ENCODE measurements at regions not wholly inside any gene's neighbourhood (a gene's known extent, or its start where the extent isn't known, plus 50 kb on each side); places are given as distances from the start of the nearest gene placed in this dataset.
A peak's percentile ranks its signal among the peaks of the same experiment; 100 is the strongest.
"Not testable (repeated sequence)": the region's sequence is repeated elsewhere in the genome, so short reads cannot be mapped to it uniquely, and the experiment has no call there.

DNA sequence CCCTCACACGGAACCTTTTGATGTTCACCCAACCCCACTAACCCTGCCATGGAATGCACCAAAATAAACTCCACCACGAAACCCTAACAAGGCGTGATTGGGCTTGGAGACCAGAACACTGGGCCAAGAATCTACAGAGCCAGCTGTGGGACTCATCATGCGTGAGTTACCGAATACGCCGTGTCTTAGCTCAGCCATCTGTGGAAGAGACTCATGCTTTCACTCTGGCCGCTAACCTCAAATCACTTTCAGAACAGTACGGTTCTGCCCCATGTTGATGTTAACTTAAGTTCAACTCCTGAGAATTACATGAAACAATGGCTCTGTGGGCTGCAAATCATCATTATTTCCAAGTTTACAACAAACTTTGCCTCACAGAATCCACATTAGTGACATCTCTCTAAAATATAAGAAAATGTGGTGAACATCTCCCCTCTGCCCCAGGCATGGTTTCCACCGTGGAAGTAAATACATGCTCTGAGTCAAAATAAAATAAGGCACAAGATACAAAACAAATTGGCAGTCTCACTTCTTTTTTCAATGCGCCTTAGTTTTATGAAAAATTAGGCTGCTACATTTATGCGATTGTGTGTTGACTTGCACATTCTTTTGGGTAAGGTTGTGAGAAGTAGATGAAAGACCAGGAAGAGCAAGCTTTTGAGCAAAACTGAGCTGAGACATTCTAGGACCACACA, 308.9 kb upstream of the EXOC2 start:
- TF ChIP-seq Cebpa-rat (IDR thresholded peaks at IDR 0.05): no peak
- Histone ChIP-seq H3K27ac (no peak overlapping the region), H3K36me3 (no peaks in the 10 kb centered on the region), H3K4me1 (peaks cover 57% of the 10 kb centered on the region), H3K9me3 (peaks cover 26% of the 10 kb centered on the region), H3K4me2 (peak overlapping the region; percentile 78), H3K4me3 (no peak overlapping the region), H4K20me1 (no peaks in the 10 kb centered on the region), H3K27me3 (no peaks in the 10 kb centered on the region), H3K9ac (no peak overlapping the region)

GRCh38 chr6:999552-999951, 306.6 kb upstream of the EXOC2 start:
- H3K27me3 ChIP-seq: no peaks in the 10 kb centered on the region
- H3K4me2 ChIP-seq: peak overlapping the region; percentile 78
- peaks cover 15% of the 10 kb centered on the region for H3K9me3 ChIP-seq
- H3K4me3 ChIP-seq: no peak overlapping the region
- H3K9ac ChIP-seq: 0 out of 2 replicates have a peak overlapping the region, but pooled peaks have one; percentile 7
- no peak overlapping the region for H3K27ac ChIP-seq
- no peaks in the 10 kb centered on the region for H3K36me3 ChIP-seq
- no peak for TF ChIP-seq Cebpa-rat (IDR thresholded peaks at IDR 0.05)
- H4K20me1 ChIP-seq: no peaks in the 10 kb centered on the region
- peaks cover 65% of the 10 kb centered on the region for H3K4me1 ChIP-seq

DNA sequence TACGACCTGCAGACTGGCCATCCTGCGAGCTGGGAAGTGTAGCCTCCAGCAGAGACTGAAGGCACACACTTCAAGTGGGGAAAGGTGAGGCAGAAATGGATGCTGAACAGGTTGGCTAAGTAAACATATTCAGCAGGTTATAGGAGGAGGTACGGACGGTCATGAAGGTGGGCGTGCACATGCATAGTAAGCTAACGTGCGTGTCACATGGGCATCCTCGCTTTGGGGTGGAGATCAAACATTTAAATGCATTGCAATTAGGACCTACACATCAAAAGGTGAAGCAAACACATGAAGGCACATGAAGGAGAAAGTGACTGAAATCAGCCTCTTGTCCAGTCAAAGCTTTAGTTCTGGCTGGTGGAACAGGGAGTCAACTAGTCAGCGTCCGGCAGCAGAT, 305.6 kb upstream of the EXOC2 start:
- no peak for TF ChIP-seq Cebpa-rat (IDR thresholded peaks at IDR 0.05)

DNA sequence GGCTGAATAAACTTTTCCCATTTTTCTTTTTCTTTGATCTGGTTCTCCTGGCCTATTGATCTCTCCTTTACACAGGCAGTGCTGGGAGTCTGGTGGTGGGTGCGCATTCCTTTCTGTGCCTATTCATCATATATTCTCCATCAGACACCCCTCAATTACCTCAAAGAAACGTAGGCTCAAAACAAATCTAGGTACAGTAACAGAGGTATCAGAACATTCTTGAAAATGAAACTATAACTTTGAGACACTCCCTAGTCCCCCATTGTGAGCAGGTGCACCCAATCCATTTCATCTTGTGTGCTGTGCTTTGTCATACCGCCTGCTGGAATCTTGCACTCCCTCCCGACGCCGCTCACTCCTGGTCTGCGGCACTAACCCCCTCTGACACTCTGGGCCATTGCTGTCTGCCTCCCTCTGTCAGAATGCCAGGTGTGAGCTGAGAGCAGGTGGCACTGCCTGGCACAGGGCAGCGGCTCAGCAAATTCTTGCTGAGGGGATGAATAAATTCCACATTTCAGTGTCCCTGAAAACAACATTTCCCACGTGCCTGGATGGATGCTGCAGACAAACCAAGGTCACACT, 303.4 kb upstream of the EXOC2 start:
- no peak for TF ChIP-seq Cebpa-rat (IDR thresholded peaks at IDR 0.05)
- H3K27ac ChIP-seq: no peak overlapping the region
- H3K9ac ChIP-seq: no peak overlapping the region
- H4K20me1 ChIP-seq: no peaks in the 10 kb centered on the region
- peaks cover 52% of the 10 kb centered on the region for H3K4me1 ChIP-seq
- H3K27me3 ChIP-seq: no peaks in the 10 kb centered on the region
- peaks cover 7% of the 10 kb centered on the region; the same call in 1 of the 2 replicates for H3K9me3 ChIP-seq
- no peaks in the 10 kb centered on the region for H3K36me3 ChIP-seq
- H3K4me2 ChIP-seq: 0 out of 2 replicates have a peak overlapping the region, but pooled peaks have one; percentile 3
- H3K4me3 ChIP-seq: no peak overlapping the region

More for the DNA sequence above, 305.6 kb upstream of the EXOC2 start:
- H3K4me3 ChIP-seq: no peak overlapping the region
- peaks cover 65% of the 10 kb centered on the region for H3K4me1 ChIP-seq
- no peaks in the 10 kb centered on the region for H3K36me3 ChIP-seq
- H4K20me1 ChIP-seq: no peaks in the 10 kb centered on the region
- no peak overlapping the region for H3K9ac ChIP-seq
- peak overlapping the region; percentile 78 for H3K4me2 ChIP-seq
- H3K27me3 ChIP-seq: no peaks in the 10 kb centered on the region
- no peak overlapping the region for H3K27ac ChIP-seq
- H3K9me3 ChIP-seq: peaks cover 5% of the 10 kb centered on the region

DNA sequence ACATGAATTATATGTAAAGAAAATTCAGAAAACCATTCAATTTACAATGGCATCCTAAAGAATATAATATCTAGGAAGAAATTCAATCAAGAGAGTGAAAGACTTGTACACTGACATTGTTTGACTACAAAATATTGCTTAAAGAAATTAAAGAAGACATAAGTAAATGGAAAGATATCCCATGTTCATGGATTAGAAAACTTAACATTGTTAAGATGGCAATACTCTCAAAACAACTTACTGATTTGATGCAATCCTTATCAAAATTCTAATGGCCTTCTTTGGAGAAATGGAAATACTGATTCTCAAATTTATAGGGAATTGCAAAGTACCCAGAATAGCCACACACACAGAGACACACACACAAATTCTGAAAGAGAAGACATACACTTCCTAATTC, 298.3 kb upstream of the EXOC2 start:
- peaks cover 20% of the 10 kb centered on the region for H3K9me3 ChIP-seq
- no peaks in the 10 kb centered on the region for H3K36me3 ChIP-seq
- H3K27me3 ChIP-seq: no peaks in the 10 kb centered on the region
- H3K27ac ChIP-seq: no peak overlapping the region
- peaks cover 3% of the 10 kb centered on the region for H3K4me1 ChIP-seq
- no peak overlapping the region for H3K9ac ChIP-seq
- TF ChIP-seq Cebpa-rat (IDR thresholded peaks at IDR 0.05): no peak
- no peak overlapping the region for H3K4me3 ChIP-seq
- H3K4me2 ChIP-seq: no peak overlapping the region
- H4K20me1 ChIP-seq: no peaks in the 10 kb centered on the region

DNA sequence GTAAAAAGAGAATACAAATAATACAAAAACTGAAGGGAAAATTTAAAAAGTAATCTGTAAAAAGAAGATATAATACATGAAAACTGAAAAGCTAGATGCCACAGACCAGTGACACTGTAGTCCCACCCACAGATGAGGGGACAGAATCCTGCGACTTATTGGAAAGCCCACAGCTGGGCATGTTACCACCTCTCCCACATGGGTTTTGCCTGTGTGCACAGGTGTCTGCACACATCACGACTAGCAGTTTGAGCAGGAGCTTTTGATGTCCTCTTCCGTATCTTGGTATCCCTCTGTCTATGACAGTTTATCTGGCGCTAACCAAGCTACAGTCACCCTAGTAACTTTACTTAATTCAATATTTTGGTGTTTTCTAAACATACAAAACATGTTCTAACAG, 291.1 kb upstream of the EXOC2 start:
- Histone ChIP-seq H3K9ac (no peak overlapping the region), H3K4me2 (no peak overlapping the region), H3K27me3 (no peaks in the 10 kb centered on the region), H4K20me1 (no peaks in the 10 kb centered on the region), H3K27ac (no peak overlapping the region), H3K36me3 (no peaks in the 10 kb centered on the region), H3K9me3 (peaks cover 9% of the 10 kb centered on the region), H3K4me3 (no peak overlapping the region), H3K4me1 (peaks cover 30% of the 10 kb centered on the region)
- TF ChIP-seq Cebpa-rat (IDR thresholded peaks at IDR 0.05): no peak

- Histone ChIP-seq H3K27me3 (no peaks in the 10 kb centered on the region), H3K36me3 (no peaks in the 10 kb centered on the region), H3K9me3 (peaks cover 39% of the 10 kb centered on the region), H4K20me1 (no peaks in the 10 kb centered on the region), H3K4me1 (peaks cover 37% of the 10 kb centered on the region), H3K27ac (peak overlapping the region; percentile 65), H3K9ac (peak overlapping the region; percentile 28; the same call in 1 of the 2 replicates), H3K4me2 (peak overlapping the region; percentile 83), H3K4me3 (peak overlapping the region; percentile 49)
- TF ChIP-seq Cebpa-rat (IDR thresholded peaks at IDR 0.05): no peak
Measured at GRCh38 chr6:978937-979685, 286.2 kb upstream of the EXOC2 start.

DNA sequence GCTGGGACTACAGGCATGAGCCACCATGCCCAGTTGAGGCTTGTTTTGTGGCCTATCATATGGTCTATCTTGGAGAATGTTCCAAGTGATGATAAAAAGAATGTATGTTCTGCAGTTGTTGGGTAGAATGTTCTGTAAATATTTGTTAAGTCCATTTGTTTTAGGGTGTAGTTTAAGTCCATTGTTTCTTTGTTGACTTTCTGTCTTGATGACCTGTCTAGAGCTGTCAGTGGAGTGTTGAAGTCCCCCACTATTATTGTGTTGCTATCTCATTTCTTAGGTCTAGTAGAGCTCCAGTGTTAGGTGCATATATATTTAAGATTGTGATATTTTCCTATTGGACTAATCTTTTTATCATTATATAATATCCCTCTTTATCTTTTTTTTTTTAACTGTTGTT, 284.3 kb upstream of the EXOC2 start:
- H3K9ac ChIP-seq, H4K20me1 ChIP-seq, H3K27ac ChIP-seq, H3K27me3 ChIP-seq, H3K4me2 ChIP-seq, H3K4me3 ChIP-seq, H3K36me3 ChIP-seq: not testable (repeated sequence)
- Histone ChIP-seq H3K9me3 (peaks cover 39% of the 10 kb centered on the region), H3K4me1 (peaks cover 36% of the 10 kb centered on the region)

GRCh38 chr6:971981-972640, 279.2 kb upstream of the EXOC2 start:
- H3K9me3 ChIP-seq: peaks cover 37% of the 10 kb centered on the region
- no peaks in the 10 kb centered on the region for H4K20me1 ChIP-seq
- H3K4me3 ChIP-seq: no peak overlapping the region
- no peaks in the 10 kb centered on the region for H3K27me3 ChIP-seq
- H3K9ac ChIP-seq: no peak overlapping the region
- no peak for TF ChIP-seq Cebpa-rat (IDR thresholded peaks at IDR 0.05)
- H3K27ac ChIP-seq: no peak overlapping the region
- peaks cover 13% of the 10 kb centered on the region for H3K4me1 ChIP-seq
- no peaks in the 10 kb centered on the region for H3K36me3 ChIP-seq
- H3K4me2 ChIP-seq: peak overlapping the region; percentile 64

All from BLaER1 (cell line).